VCaP (cell line): ENCODE measurements at regions not wholly inside any gene's neighbourhood (a gene's known extent, or its start where the extent isn't known, plus 50 kb on each side); places are given as distances from the start of the nearest gene placed in this dataset.

Experiments
- H3K27ac ChIP-seq: fragments of 450-650 bp; 2 replicates; pipeline ENCODE4 v1.5.1; 2017
- CTCF ChIP-seq: fragments of 450-650 bp; conservative IDR thresholded peaks from 2 replicates; pipeline ENCODE4 v1.5.1; 2017; ENCODE audit warnings: mild to moderate bottlenecking, moderate library complexity

- H3K27ac ChIP-seq: no peak overlapping the region
These were observed 171.0 kb downstream of the RPLP1 start for GRCh38 chr15:69623392-69624154.

DNA sequence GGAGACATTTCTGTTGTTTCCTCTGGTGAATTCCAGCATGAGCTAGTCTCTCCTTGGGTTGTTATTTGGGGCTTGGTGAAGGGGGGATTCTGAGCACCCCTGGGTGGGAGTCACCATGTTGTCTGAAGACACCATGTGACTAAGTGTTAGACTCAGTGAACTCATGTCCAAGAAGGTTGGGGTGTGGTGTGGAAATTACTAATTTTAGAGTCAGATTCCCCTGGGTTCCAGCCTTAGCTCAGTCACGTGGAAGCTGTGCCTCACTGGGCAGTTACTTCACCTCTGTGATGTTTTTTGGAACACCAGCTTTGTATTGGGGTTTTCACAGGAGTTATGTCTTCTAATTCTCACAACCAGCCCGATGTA lies 171.5 kb downstream of the RPLP1 start:
- H3K27ac ChIP-seq: no peak overlapping the region
- TF ChIP-seq CTCF: no peak

More at GRCh38 chr15:69623392-69624154, 171.0 kb downstream of the RPLP1 start:
- TF ChIP-seq CTCF: no peak

DNA sequence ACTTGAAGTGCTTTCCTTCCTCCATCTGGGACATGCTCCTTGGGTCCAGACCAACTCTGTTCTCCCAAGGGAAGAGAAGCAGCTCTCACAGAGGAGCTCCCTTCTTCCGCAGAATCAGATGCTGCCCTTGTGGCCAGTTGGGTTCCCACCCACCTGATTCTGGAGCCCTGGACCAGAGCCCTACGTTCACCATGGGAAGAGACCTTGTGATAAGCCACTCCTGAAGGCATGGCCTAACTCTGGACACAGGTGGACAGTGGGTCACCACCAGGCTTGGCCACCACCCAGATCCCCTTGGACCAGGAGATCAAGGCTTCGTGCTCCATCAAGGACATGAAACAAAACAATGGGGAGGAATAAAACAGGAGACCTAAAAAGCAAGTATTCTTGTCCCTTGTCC lies 172.2 kb downstream of the RPLP1 start:
- H3K27ac ChIP-seq: no peak overlapping the region
- TF ChIP-seq CTCF: no peak

DNA sequence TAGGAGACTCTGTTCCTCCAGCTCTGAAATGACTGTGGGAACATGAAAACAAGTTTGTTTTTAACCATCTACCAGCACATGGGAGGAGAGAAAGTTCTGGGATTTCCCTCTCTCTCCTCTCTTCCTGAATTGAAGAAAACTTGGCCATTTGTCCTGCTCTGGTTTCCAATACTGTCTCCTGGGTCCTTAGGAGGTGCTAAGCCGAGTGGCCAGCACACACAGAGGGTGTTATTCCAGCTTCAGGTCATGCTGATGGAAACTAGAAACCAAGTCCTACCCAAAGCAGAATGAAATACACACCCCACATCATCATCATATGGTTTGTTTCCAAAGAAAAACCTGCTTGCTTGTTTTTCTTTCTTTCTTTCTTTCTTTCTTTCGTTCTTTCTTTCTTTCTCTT lies 172.7 kb downstream of the RPLP1 start:
- no peak overlapping the region for H3K27ac ChIP-seq
- no peak for TF ChIP-seq CTCF

- H3K27ac ChIP-seq: no peak overlapping the region
- TF ChIP-seq CTCF: no peak
These were observed 173.8 kb downstream of the RPLP1 start for GRCh38 chr15:69626095-69627066.

- TF ChIP-seq CTCF: no peak
- H3K27ac ChIP-seq: no peak overlapping the region
These were observed 175.0 kb downstream of the RPLP1 start for GRCh38 chr15:69627548-69628158.
